ENCODE measurements at regions not wholly inside any gene's neighbourhood (a gene's known extent, or its start where the extent isn't known, plus 50 kb on each side); places are given as distances from the start of the nearest gene placed in this dataset.

DNA sequence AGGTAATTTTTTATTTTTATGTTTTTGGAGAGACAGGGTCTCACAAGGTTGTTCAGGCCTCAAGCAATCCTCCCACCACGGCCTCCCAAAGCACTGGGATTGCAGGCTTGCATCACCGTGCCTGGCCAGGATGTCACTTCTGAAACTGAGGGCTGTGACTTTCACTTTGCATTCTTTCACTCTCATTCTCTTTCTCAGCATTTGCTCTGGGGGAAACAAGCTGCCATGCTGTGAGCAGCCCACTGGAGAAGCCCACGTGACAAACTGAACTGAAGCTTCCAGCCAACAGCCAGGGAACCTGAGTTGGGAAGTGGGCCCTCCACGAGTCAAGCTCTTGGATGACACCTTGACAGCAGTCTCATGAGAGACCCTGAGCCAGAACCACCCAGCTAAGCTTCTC lies 109.4 kb downstream of the C5orf15 start:
- TF ChIP-seq CTCF (IDR thresholded peaks at IDR 0.05): no peak
- TF ChIP-seq POLR2A (IDR thresholded peaks at IDR 0.05): no peak

Measured in testis (tissue), 2 donors.